Motor neuron (in vitro differentiated cells): ENCODE measurements at regions not wholly inside any gene's neighbourhood (a gene's known extent, or its start where the extent isn't known, plus 50 kb on each side); places are given as distances from the start of the nearest gene placed in this dataset.
A peak's percentile ranks its signal among the peaks of the same experiment; 100 is the strongest.

Source experiments
- ATAC-seq, 8 experiments: fragments of 200-7000 bp; cut with Tn5 transposase; replicated peaks in 6 of 8; 2 replicates each; pipeline ENCODE4 v1.8.0; 2021; ENCODE audit warnings: mild to moderate bottlenecking in 8 of 8, moderate library complexity in 8 of 8
- H3K27ac ChIP-seq, 2 donors: fragments of 250-450 bp; sonication (Bioruptor Pico); 2 replicates each; pipeline ENCODE4 v1.9.0; 2021; ENCODE audit warnings: antibody characterized with exemption in 2 of 2, mild to moderate bottlenecking in 2 of 2, moderate library complexity in 1 of 2
- H3K4me1 ChIP-seq, 2 donors: fragments of 250-450 bp; sonication (Bioruptor Pico); replicated peaks in 1 of 2; 2 replicates each; pipeline ENCODE4 v1.6.1; 2021; ENCODE audit warnings: antibody characterized with exemption in 2 of 2, mild to moderate bottlenecking in 2 of 2, moderate library complexity in 1 of 2
- H3K4me3 ChIP-seq, 5 donors: fragments of 250-450 bp; sonication (Bioruptor Pico); 2 replicates each; pipeline ENCODE4 v1.9.0; 2021; ENCODE audit warnings: antibody characterized with exemption in 5 of 5, mild to moderate bottlenecking in 5 of 5, moderate library complexity in 4 of 5
- WGBS, 10 experiments: fragments of 450-650 bp; shearing (Covaris generic); methylation state at CpG; one replicate each; pipeline ENCODE4 v1.0.0; 2022; 5-methylcytosine and 5-hydroxymethylcytosine counted together
- in situ Hi-C, 9 experiments: fragments of 400-800 bp; cut with MboI; loops; one replicate each; pipeline ENCODE4 v1.15.0; 2021; ENCODE audit warnings: low sequenced_read_pairs in 9 of 9, low pct_unique_long_range_greater_than_20kb in 2 of 9; ENCODE audit not compliant: unreplicated experiment in 9 of 9

DNA sequence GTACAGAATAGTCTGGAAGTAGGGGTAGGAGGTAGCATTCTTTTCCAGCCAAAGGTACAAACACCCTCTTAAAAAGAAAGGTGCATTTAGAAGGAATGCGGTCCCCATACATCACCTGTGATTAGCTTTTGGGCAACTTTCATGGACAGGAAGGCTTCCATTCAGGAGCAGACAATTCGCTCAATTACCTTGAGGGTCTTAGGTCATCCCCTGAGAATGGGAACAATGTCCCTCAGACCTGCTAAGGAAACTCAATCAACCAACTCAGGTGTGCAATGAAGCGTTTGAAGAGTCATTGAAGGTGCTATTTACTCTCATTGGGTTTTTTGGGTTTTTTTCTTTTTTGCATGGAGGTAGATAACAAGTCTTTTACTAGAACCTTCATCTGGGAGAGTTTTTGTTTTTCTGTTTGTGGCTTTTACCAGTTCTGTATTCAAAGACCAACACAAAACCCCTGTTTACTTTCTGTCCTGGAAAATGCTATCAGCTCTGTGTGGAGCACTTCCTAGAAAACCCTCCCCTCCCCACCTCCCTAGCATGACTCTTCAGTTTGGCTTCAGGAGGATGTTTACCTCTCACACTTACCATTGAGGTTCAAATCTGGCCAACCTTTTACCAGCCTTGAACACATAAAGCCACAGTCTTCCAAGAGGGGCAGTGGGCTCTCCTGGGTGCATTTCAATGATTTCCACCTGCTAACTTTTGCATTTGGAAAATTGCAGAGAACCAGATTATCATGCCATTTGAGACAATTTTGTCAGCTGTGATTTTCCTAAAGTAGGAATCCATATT lies 271.2 kb upstream of the PRDM1 start:
- no peak overlapping the region for H3K27ac ChIP-seq

DNA sequence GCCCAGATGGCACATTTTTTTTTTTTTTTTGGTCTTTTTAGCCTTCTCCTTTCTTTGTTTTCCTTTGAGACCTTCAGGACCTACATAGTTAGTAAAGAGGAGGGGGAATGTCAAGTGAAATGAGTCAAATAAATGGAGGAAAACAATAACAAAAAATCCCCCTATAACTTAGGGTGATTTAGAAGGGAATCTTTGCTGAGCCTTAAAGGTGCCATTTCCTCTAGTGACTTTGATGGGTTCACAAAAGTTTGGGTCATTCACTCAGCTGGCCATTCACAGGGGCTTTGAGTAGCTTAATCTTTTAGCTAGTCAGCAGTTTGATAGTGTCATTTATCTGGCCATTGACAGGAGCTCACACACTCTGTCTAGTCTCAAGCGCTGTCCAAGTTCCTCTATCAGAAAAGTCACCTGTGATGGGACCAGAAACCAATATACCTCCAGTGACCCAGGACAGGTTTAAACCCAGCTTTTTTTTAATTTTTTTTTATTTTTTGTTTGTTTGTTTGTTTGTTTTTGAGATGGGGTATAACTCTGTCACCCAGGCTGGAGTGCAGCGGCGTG lies 275.1 kb upstream of the PRDM1 start:
- WGBS, 10 experiments, result 88 to 100% (median 100%) methylated on average over 1 to 3 of the region's 3 CpGs; no CpG with 5 or more reads in 2 of the 10 experiments

More for the DNA sequence above, 271.2 kb upstream of the PRDM1 start:
- ATAC-seq, result no peak
- Histone ChIP-seq H3K4me1 (no peaks in the 10 kb centered on the region), H3K4me3 (no peak overlapping the region)
- in situ Hi-C loops, result no loop called here
- WGBS, 10 experiments, result 80 to 100% (median 100%) methylated on average over 2 to 3 of the region's 3 CpGs; no CpG with 5 or more reads in 2 of the 10 experiments

DNA sequence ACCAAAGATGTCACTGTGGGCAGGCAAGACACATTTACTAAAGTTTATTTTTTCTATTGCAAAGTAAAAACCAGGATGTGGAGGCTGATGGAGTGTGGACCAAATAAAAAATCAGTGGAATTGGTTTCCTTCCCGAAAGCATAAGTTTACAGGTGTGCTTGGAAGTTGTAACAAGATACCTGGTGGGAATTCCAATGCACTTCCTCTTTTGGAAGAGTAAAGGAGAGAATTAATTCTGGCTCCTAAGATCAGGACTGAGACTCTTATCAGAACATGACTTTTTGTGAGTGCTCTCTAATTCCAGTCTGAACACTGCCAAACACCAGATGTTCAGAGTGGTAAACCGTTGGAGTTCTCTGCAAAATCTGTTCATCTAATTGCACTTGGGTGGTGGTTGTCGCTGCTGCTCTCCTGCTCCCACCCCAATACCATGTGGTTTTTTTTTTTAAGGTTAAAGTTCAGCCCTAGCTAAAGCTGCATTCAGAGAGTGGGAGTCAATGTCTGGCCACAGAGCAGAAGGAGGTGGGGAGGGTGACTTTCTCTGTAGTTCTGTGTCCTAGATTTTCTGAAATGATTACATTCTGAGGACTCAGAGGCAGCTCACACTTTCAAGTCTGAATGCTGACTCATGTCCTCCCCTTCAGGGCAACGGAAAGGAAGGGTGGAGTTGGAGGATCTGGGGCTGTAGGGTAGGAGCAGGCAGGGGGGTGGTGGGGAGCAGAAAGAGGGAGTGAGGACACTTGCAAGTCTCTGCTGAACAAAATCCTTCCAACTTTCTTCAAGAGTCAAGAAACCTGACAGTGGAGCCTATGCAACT lies 275.8 kb upstream of the PRDM1 start:
- Histone ChIP-seq H3K4me1 (no peaks in the 10 kb centered on the region), H3K4me3 (no peak overlapping the region), H3K27ac (no peak overlapping the region)
- in situ Hi-C loops, result no loop called here
- WGBS, 10 experiments, result 0 to 100% (median 48%) methylated on average over 1 to 3 of the region's 4 CpGs; no CpG with 5 or more reads in 3 of the 10 experiments
- ATAC-seq, result peak in 3 of 8 experiments; percentile 87 to 97 (median 95)

More for the DNA sequence above, 275.1 kb upstream of the PRDM1 start:
- Histone ChIP-seq H3K4me3 (no peak overlapping the region), H3K4me1 (no peaks in the 10 kb centered on the region), H3K27ac (no peak overlapping the region)
- in situ Hi-C loops, result no loop called here
- ATAC-seq, result no peak

DNA sequence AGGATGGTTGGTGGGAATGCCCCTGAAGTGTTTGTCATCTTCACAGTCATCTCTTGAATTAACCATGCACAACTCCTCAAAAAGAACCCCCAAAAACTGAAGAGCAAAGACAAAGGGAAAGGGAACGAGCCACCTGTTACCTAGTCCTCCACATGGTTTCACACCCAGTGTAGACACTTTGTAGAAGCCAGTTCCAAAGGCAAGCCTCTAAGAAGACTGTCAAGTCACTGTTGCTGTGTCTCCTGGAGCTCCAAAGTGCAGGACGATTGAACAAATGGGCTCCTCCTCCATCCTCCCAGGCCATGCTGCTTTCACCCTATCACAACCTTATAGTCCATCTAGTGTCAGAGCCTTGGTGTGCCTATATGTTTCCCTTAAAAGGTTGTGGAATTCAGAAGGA lies 277.6 kb upstream of the PRDM1 start:
- no peak for ATAC-seq
- H3K4me1 ChIP-seq, result no peaks in the 10 kb centered on the region
- 65 to 100% (median 77%) methylated on average over 1 to 2 of the region's 2 CpGs; no CpG with 5 or more reads in 6 of the 10 experiments for whole genome bisulfite sequencing, 10 experiments
- in situ Hi-C loops, result no loop called here
- H3K27ac ChIP-seq, result no peak overlapping the region
- no peak overlapping the region for H3K4me3 ChIP-seq

DNA sequence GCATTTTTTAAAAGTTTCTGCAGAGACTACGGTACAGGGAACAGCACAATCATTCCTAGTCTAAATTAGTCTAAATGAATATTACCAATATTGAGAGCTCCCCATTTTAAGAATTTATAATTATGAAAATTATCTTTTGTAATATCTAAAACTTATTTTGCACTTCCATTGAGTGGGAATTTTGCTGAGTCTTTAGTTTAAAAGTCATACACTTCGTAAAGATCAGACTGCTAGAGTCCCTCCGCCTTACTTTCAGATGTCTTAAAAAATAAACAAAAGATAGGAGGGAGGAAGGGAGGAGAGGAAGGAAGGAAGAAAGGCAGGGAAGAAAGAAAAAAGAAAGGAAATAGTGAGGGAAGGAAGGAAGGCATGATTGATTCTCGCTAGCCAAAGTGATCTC lies 278.2 kb upstream of the PRDM1 start:
- H3K4me3 ChIP-seq, result no peak overlapping the region
- H3K4me1 ChIP-seq, result no peaks in the 10 kb centered on the region
- 93 to 100% (median 98%) methylated on average over 2 to 4 of the region's 4 CpGs for WGBS, 10 experiments
- H3K27ac ChIP-seq, result no peak overlapping the region
- in situ Hi-C loops, result no loop called here
- ATAC-seq, result no peak

DNA sequence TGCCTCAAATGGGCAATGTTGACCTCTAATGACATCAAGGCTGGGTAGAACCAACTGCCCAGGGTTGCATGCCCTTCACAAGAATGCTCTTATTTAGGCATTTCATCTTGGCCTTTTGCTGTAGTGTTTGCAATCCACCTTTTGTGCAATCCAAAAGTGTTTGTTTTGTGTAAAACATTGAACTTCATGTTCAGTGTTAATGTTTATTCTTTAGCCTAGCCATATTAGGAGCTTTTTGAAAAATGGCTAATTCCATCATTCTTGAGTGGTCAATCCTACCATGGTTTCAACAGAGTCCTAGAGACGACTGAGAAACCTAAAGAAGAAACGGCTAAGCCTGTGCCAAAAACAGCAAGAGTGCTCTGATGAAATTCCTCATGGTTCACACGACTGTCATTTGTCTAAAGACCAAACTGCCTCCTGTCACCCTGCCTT lies 279.6 kb upstream of the PRDM1 start:
- no peak overlapping the region for H3K4me3 ChIP-seq
- H3K27ac ChIP-seq, result no peak overlapping the region
- in situ Hi-C loops, result no loop called here
- 55 to 93% (median 80%) methylated on average over 1 to 3 of the region's 3 CpGs; no CpG with 5 or more reads in 3 of the 10 experiments for WGBS, 10 experiments
- ATAC-seq, result peak in 1 of 8 experiments; percentile 81
- H3K4me1 ChIP-seq, result no peaks in the 10 kb centered on the region

DNA sequence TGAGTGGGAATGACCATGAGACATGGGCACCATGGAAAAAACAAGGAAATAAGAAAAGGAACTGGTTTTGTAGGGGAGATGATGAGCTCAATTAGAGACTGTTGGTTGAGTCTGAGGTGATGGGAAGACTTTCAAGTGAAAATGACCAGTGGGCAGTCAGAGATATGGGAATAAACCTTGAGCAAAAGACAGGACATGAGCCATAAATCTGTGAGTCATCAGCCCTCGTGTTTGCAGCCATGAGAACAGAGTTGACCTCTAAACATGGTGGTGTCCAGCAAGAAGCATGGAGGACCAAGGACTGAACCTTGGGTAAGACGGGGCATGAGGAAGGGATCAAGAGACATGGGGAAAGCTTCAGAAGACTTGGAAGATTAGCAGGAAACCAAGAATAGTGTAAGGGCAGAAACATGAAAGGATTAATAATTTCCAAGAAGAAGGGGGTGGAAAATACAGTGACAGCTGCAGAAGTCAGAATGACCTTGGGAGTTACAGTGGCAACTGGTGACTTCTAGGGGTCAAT lies 280.6 kb upstream of the PRDM1 start:
- in situ Hi-C loops, result no loop called here
- H3K27ac ChIP-seq, result no peak overlapping the region
- ATAC-seq, result no peak
- no peak overlapping the region for H3K4me3 ChIP-seq
- 0 to 79% (median 50%) methylated on average over 1 to 2 of the region's 2 CpGs; no CpG with 5 or more reads in 2 of the 10 experiments for WGBS, 10 experiments
- no peaks in the 10 kb centered on the region for H3K4me1 ChIP-seq

DNA sequence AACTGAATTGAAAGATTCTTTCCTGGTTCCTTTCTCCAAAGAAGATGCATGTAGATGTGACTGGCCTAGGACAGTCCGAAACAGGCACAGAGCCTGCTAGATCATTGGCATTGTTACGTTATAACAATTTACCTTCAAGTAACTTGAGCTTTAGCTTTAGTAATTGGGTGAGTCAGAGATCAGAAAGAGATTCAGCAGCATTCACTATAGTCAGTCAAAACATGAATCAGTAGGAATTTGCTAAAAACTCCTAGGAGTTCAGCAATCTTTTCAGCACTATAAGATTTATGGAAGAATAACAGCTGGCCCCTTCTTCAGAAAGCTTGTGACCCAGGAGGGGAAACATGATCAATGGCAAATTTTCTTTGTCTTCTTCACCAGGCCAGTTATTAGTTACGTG lies 281.7 kb upstream of the PRDM1 start:
- no peaks in the 10 kb centered on the region for H3K4me1 ChIP-seq
- 7 to 74% (median 57%) methylated on average over 1 to 3 of the region's 3 CpGs for WGBS, 10 experiments
- in situ Hi-C loops, result no loop called here
- no peak overlapping the region for H3K27ac ChIP-seq
- ATAC-seq, result peak in 2 of 8 experiments; percentile 23 to 44
- H3K4me3 ChIP-seq, result no peak overlapping the region

DNA sequence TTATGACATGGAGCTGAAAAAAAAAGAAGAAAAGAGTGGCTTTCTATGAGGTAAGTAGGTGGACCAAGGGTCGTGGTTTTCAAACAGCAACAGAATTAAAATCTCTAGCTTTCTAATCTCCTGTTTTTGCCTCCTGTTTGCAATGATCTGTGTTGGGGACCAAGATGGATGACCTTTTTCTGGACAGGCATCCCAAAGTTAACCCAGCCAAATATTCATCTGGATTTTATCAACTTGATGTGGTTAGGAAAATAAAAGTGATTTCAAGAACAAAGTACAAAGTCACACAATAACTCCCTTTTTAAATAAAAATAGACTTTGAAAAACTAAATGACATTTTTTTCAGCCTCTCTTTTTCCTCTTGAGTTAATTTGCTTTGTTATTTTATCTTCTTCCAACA lies 282.1 kb upstream of the PRDM1 start:
- H3K27ac ChIP-seq, result no peak overlapping the region
- no peaks in the 10 kb centered on the region for H3K4me1 ChIP-seq
- H3K4me3 ChIP-seq, result no peak overlapping the region
- WGBS, 10 experiments, result 11 to 91% (median 67%) methylated on average over 1 of the region's 1 CpG; no CpG with 5 or more reads in 2 of the 10 experiments
- in situ Hi-C loops, result no loop called here
- ATAC-seq, result no peak

DNA sequence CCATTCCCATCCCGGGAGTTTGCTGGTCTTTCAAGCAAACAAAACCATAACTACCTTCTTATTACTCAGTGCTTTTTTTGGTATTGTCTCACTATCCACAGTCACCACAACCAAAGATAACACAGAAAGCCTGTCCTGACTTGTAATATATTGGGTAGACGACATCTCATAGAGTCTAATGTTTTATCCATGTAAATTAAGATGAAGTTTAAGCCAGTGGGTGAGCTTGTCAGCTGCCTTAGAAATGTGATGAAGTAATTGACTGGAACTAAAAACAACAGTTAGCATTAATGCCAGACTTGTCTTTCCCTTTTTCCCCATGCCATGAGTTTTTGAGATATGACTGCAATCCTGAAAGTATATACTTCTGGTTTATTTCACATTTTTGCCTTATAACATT lies 282.7 kb upstream of the PRDM1 start:
- no peak for ATAC-seq
- H3K4me1 ChIP-seq, result no peaks in the 10 kb centered on the region
- H3K27ac ChIP-seq, result no peak overlapping the region
- H3K4me3 ChIP-seq, result no peak overlapping the region
- WGBS, 10 experiments, result 20 to 100% (median 84%) methylated on average over 1 to 2 of the region's 2 CpGs; no CpG with 5 or more reads in 1 of the 10 experiments
- in situ Hi-C loops, result no loop called here

DNA sequence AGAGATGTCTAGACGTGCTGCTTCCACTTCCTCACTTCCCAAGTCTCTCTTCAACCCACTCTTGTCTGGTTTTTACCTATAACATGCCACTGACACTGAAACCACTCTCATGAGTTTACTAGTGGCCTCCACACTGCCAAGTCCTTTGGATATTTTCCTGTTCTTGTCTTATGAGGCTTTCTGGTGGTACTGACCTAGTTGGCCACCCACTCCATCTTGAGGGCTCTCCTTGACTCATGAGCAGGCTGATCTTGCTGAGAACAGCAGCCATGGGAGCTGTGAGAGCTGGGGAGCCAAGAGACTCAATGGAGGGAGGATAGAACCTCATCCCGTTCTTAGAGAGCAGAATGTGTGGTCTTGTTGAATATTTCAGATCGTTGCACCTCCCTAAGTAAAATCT lies 283.4 kb upstream of the PRDM1 start:
- H3K4me3 ChIP-seq, result no peak overlapping the region
- no peak for ATAC-seq
- H3K27ac ChIP-seq, result no peak overlapping the region
- in situ Hi-C loops, result no loop called here
- 75 to 100% (median 94%) methylated on average over 1 to 3 of the region's 3 CpGs; no CpG with 5 or more reads in 1 of the 10 experiments for WGBS, 10 experiments
- H3K4me1 ChIP-seq, result no peaks in the 10 kb centered on the region

DNA sequence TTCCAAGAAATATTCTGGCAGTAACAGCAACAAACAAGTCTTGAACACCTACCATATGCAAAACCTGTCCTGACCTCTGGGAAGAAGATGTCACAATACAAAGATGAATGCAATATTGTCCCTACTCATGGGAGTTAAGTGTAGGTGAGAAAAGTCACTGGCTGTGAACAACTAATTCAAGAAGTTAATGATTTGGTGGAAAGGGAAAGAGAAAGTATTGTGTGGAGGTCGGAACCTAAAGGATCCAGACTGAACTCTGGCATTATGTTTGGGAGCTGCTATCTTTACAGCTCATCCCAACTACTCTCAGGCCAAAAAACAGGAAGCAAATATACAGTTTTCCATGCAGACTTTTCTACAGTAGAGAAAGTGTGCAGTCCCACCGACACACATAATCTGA lies 285.3 kb upstream of the PRDM1 start:
- in situ Hi-C loops, result no loop called here
- 65 to 100% (median 87%) methylated on average over 1 to 2 of the region's 2 CpGs; no CpG with 5 or more reads in 3 of the 10 experiments for WGBS, 10 experiments

DNA sequence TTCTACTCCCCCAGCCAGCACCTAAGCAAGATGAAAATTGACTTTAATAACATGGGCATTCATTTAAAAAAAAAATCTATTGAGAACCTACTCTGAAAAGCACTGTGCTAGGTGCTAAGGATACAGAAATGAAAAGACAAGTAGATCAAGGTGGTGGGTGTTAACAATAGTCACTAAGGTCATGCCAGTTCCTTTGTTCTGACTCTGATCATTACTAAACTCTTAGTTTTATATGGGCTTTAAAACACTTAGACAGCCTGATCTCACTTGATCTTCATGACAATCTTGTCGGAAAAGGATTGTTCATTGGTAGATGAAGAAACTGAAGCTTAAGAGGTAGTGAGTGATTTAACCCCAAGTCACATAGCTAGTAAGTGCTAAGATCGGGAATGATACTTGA lies 285.7 kb upstream of the PRDM1 start:
- 83 to 100% (median 96%) methylated on average over 1 to 2 of the region's 2 CpGs; no CpG with 5 or more reads in 2 of the 10 experiments for WGBS, 10 experiments
- Histone ChIP-seq H3K27ac (no peak overlapping the region), H3K4me1 (no peaks in the 10 kb centered on the region), H3K4me3 (no peak overlapping the region)
- ATAC-seq, result no peak
- in situ Hi-C loops, result no loop called here

More for the DNA sequence above, 285.3 kb upstream of the PRDM1 start:
- no peaks in the 10 kb centered on the region for H3K4me1 ChIP-seq
- no peak overlapping the region for H3K4me3 ChIP-seq
- ATAC-seq, result no peak
- H3K27ac ChIP-seq, result no peak overlapping the region
